Endothelial cell of umbilical vein (primary cell): ENCODE measurements at regions not wholly inside any gene's neighbourhood (a gene's known extent, or its start where the extent isn't known, plus 50 kb on each side); places are given as distances from the start of the nearest gene placed in this dataset.

ENCODE experiments used
- BruUV-seq: library from RNA; stranded (reverse); fragments of 400-500 nt; replicated peaks from 2 replicates; lab custom pipeline; 2021; lab: Mats Ljungman, UMichigan
- CTCF ChIA-PET: fragments of 300-600, 350-600 bp; sonication (Branson Sonifier 250); formaldehyde crosslinking; loops from one replicate; lab custom pipeline; 2021; ENCODE audit warnings: antibody characterized with exemption, inconsistent platforms; lab: Charles Lee
- POLR2A ChIA-PET: fragments of 300-600, 350-600 bp; sonication (Branson Sonifier 250); formaldehyde crosslinking; loops from one replicate; lab custom pipeline; 2021; ENCODE audit warnings: antibody characterized with exemption, inconsistent platforms; lab: Charles Lee
- DNase-seq: peaks from one replicate; pipeline ENCODE4 v3.0.0-alpha.2; 2011; ENCODE audit warnings: low read depth, low spot score
- FAIRE-seq: peaks from 2 replicates; lab custom pipeline; 2011; peaks lifted over from hg19 to GRCh38; lab: Jason Lieb, UNC
- H2AFZ ChIP-seq: 2 replicates; pipeline ENCODE4 v1.6.0; 2012; ENCODE audit warnings: low read depth, low read length, control low read depth, inconsistent platforms
- H3K27ac ChIP-seq: 2 replicates; pipeline ENCODE4 v1.5.1; 2011; ENCODE audit warnings: low read depth, mild to moderate bottlenecking, control low read depth, low read length, moderate library complexity; ENCODE audit not compliant: insufficient read depth
- H3K27me3 ChIP-seq, 2 experiments: 2 replicates each; pipeline versions ENCODE4 v1.6.0 to v1.6.1; 2011; ENCODE audit warnings: low read length in 2 of 2, mixed read lengths in 1 of 2; ENCODE audit not compliant: control insufficient read depth in 2 of 2, insufficient read depth in 2 of 2
- H3K36me3 ChIP-seq, 2 experiments: 2 replicates in 1 of 2; 3 replicates in 1 of 2; pipeline ENCODE4 v1.5.1; 2011; ENCODE audit warnings: low read length in 2 of 2, mild to moderate bottlenecking in 1 of 2, moderate library complexity in 1 of 2; ENCODE audit not compliant: control insufficient read depth in 2 of 2, insufficient read depth in 2 of 2; ENCODE audit errors: extremely low read depth in 1 of 2
- H3K4me1 ChIP-seq: 3 replicates; pipeline ENCODE4 v1.5.1; 2011; ENCODE audit warnings: mild to moderate bottlenecking, low read length; ENCODE audit not compliant: control insufficient read depth, insufficient read depth; ENCODE audit errors: extremely low read depth
- H3K4me2 ChIP-seq: 2 replicates; pipeline ENCODE4 v1.6.1; 2011; ENCODE audit warnings: low read length, control low read depth, mixed read lengths; ENCODE audit not compliant: insufficient read depth
- H3K4me3 ChIP-seq, 3 experiments: fragments of 200-600 bp in 1 of 3; sonication (generic), shearing (Covaris generic) in 1 of 3; replicated peaks in 1 of 3; 2 replicates each; pipeline ENCODE4 v1.5.1; 2011 to 2016; ENCODE audit warnings: control low read depth in 3 of 3, low read length in 3 of 3, mild to moderate bottlenecking in 2 of 3, inconsistent platforms in 1 of 3, low read depth in 1 of 3, moderate library complexity in 1 of 3; ENCODE audit not compliant: insufficient read depth in 1 of 3
- H3K79me2 ChIP-seq: 2 replicates; pipeline ENCODE4 v1.6.0; 2012; ENCODE audit warnings: low read length, inconsistent platforms; ENCODE audit not compliant: control insufficient read depth, insufficient read depth
- H3K9ac ChIP-seq: replicated peaks from 2 replicates; pipeline ENCODE3; 2011; ENCODE audit warnings: low read length, control low read depth; ENCODE audit not compliant: insufficient read depth; ENCODE audit errors: extremely low read depth
- H3K9me1 ChIP-seq: replicated peaks from 3 replicates; pipeline ENCODE4 v1.6.0; 2011; ENCODE audit warnings: mild to moderate bottlenecking, low read length; ENCODE audit not compliant: control insufficient read depth, insufficient read depth; ENCODE audit errors: extremely low read depth
- H3K9me3 ChIP-seq: replicated peaks from 2 replicates; pipeline ENCODE4 v1.5.1; 2012; ENCODE audit warnings: low read length, inconsistent platforms; ENCODE audit not compliant: control insufficient read depth, insufficient read depth
- H4K20me1 ChIP-seq: replicated peaks from 2 replicates; pipeline ENCODE3; 2011; ENCODE audit warnings: mild to moderate bottlenecking, low read length; ENCODE audit not compliant: control insufficient read depth, insufficient read depth; ENCODE audit errors: extremely low read depth
- CTCF ChIP-seq, 2 donors: IDR thresholded peaks; 1 replicate in 1 of 2; 2 replicates in 1 of 2; pipeline ENCODE4 v1.5.1; 2011; ENCODE audit warnings: low read length in 2 of 2, mild to moderate bottlenecking in 2 of 2, moderate library complexity in 2 of 2, control low read depth in 1 of 2, inconsistent platforms in 1 of 2, low read depth in 1 of 2; ENCODE audit not compliant: insufficient read depth in 1 of 2; ENCODE audit errors: extremely low read depth in 1 of 2
- EZH2 ChIP-seq: IDR thresholded peaks from 2 replicates; pipeline ENCODE4 v1.6.1; 2012; ENCODE audit warnings: borderline replicate concordance, low read depth, mild to moderate bottlenecking, moderate library complexity, low read length, inconsistent platforms; ENCODE audit not compliant: severe bottlenecking
- FOS ChIP-seq: IDR thresholded peaks from 2 replicates; pipeline ENCODE4 v1.6.1; 2011; ENCODE audit warnings: mild to moderate bottlenecking, low read length, moderate library complexity, borderline replicate concordance; ENCODE audit not compliant: insufficient read depth
- GATA2 ChIP-seq: IDR thresholded peaks from 2 replicates; pipeline ENCODE4 v1.7.0; 2011; ENCODE audit warnings: low read depth, mild to moderate bottlenecking, moderate library complexity, mixed read lengths, low read length; ENCODE audit not compliant: insufficient read length, insufficient read depth
- JUN ChIP-seq: IDR thresholded peaks from 2 replicates; pipeline ENCODE4 v1.6.1; 2011; ENCODE audit warnings: borderline replicate concordance, low read depth; ENCODE audit not compliant: insufficient read length, insufficient read depth
- MAX ChIP-seq: IDR thresholded peaks from 2 replicates; pipeline ENCODE4 v1.6.1; 2011; ENCODE audit not compliant: insufficient read depth, insufficient read length
- MYC ChIP-seq: IDR thresholded peaks from one replicate; pipeline ENCODE4 v1.6.1; 2011; ENCODE audit warnings: mild to moderate bottlenecking, low read depth, low read length
- POLR2A ChIP-seq: IDR thresholded peaks from 2 replicates; pipeline ENCODE4 v1.6.1; 2012; ENCODE audit warnings: low read depth, mild to moderate bottlenecking, control low read depth, low read length
- POLR2AphosphoS5 ChIP-seq: IDR thresholded peaks from 2 replicates; pipeline ENCODE4 v1.6.1; 2012; ENCODE audit warnings: low read depth, mild to moderate bottlenecking, control low read depth, low read length, moderate library complexity; ENCODE audit not compliant: insufficient read depth
- dilution Hi-C: fragments of 300-500 bp; cut with MboI; formaldehyde crosslinking; loops from one replicate; pipeline ENCODE4 v1.15.0; 2019; ENCODE audit warnings: low sequenced_read_pairs; ENCODE audit not compliant: extremely low pct_ligation_motif_present
- intact Hi-C: fragments of 100-400 bp; cut with micrococcal nuclease; formaldehyde crosslinking; loops from one replicate; pipeline ENCODE4 v1.10.0; 2022

- BruUV-seq: no TSS peak
- H3K9me3 ChIP-seq: no peaks in the 10 kb centered on the region
- H3K79me2 ChIP-seq: no peaks in the 10 kb centered on the region
- intact Hi-C loops: no loop called here
- H3K27me3 ChIP-seq: no peaks in the 10 kb centered on the region
- H3K27ac ChIP-seq: no peak overlapping the region
- no peak overlapping the region for H3K4me2 ChIP-seq
- H3K4me1 ChIP-seq: no peaks in the 10 kb centered on the region
- no peaks in the 10 kb centered on the region for H4K20me1 ChIP-seq
- dilution Hi-C loops: no loop called here
- POLR2A ChIA-PET: no interaction called here
- no peak overlapping the region for H3K9ac ChIP-seq
- no peak for TF ChIP-seq MYC
- TF ChIP-seq MAX: no peak
- TF ChIP-seq FOS: no peak
- no peak for TF ChIP-seq JUN
- no peaks in the 10 kb centered on the region for H3K9me1 ChIP-seq
- H3K4me3 ChIP-seq: no peak overlapping the region
- H3K36me3 ChIP-seq: no peaks in the 10 kb centered on the region
- DNase-seq (no peak), FAIRE-seq (no peak)
- no peak overlapping the region for H2AFZ ChIP-seq
- CTCF ChIA-PET: interaction anchor here (1.1 to 1.6 kb wide), 2 partner anchors 9 to 268 kb away, joined by 4 to 6 read pairs; partner anchors contain the start of gene PLPP3
Measured at GRCh38 chr1:56310945-56311344, 268.4 kb downstream of the PLPP3 start.

- Histone ChIP-seq H3K79me2 (no peaks in the 10 kb centered on the region), H3K4me2 (no peak overlapping the region), H3K4me1 (no peaks in the 10 kb centered on the region), H3K4me3 (no peak overlapping the region), H2AFZ (no peak overlapping the region), H3K27ac (no peak overlapping the region), H3K9ac (no peak overlapping the region), H3K27me3 (no peaks in the 10 kb centered on the region), H3K36me3 (no peaks in the 10 kb centered on the region), H3K9me3 (no peaks in the 10 kb centered on the region), H4K20me1 (no peaks in the 10 kb centered on the region), H3K9me1 (no peaks in the 10 kb centered on the region)
- peak; percentile 18 for FAIRE-seq
- dilution Hi-C loops: no loop called here
- POLR2A ChIA-PET: no interaction called here
- TF ChIP-seq MAX: no peak
- no peak for TF ChIP-seq POLR2A
- no peak for TF ChIP-seq EZH2
- TF ChIP-seq JUN: no peak
- no peak for TF ChIP-seq FOS
- TF ChIP-seq CTCF (IDR thresholded peaks at IDR 0.05; ENCODE audit: extremely low read depth in 1 of 2, insufficient read depth in 1 of 2, low read depth in 1 of 2, low read length in 2 of 2): no peak
- no peak for TF ChIP-seq MYC
- no peak for TF ChIP-seq POLR2AphosphoS5
- no peak for TF ChIP-seq GATA2
- intact Hi-C loops: no loop called here
- DNase-seq: no peak
- no TSS peak for BruUV-seq
- CTCF ChIA-PET: no interaction called here
Measured at GRCh38 chr1:56309065-56309464, 270.3 kb downstream of the PLPP3 start.
